Neuronal stem cell (in vitro differentiated cells): ENCODE measurements at regions not wholly inside any gene's neighbourhood (a gene's known extent, or its start where the extent isn't known, plus 50 kb on each side); places are given as distances from the start of the nearest gene placed in this dataset.

Experiments used
- DNase-seq: peaks from one replicate; pipeline ENCODE4 v3.0.0-alpha.2; 2013; ENCODE audit warnings: low spot score
- H2AFZ ChIP-seq: one replicate; pipeline ENCODE4 v1.6.1; 2013; ENCODE audit warnings: mild to moderate bottlenecking, low read length, inconsistent platforms
- H2AK5ac ChIP-seq: 2 replicates; pipeline ENCODE4 v1.6.1; 2013; ENCODE audit warnings: low read depth, mild to moderate bottlenecking, inconsistent platforms, low read length, moderate library complexity, mixed read lengths
- H2BK120ac ChIP-seq: 2 replicates; pipeline ENCODE4 v1.6.1; 2013; ENCODE audit warnings: low read depth, mild to moderate bottlenecking, inconsistent platforms, low read length, moderate library complexity, mixed read lengths
- H2BK12ac ChIP-seq: one replicate; pipeline ENCODE4 v1.6.1; 2013; ENCODE audit warnings: low read length, inconsistent platforms
- H2BK15ac ChIP-seq: 2 replicates; pipeline ENCODE4 v1.6.1; 2013; ENCODE audit warnings: mild to moderate bottlenecking, low read length, inconsistent platforms, mixed read lengths
- H2BK5ac ChIP-seq: one replicate; pipeline ENCODE4 v1.6.1; 2013; ENCODE audit warnings: inconsistent platforms, mild to moderate bottlenecking, low read length, moderate library complexity
- H3K14ac ChIP-seq: one replicate; pipeline ENCODE4 v1.6.1; 2013; ENCODE audit warnings: low read length, inconsistent platforms
- H3K18ac ChIP-seq: 2 replicates; pipeline ENCODE4 v1.6.1; 2013; ENCODE audit warnings: low read length, inconsistent platforms
- H3K23ac ChIP-seq: 2 replicates; pipeline ENCODE4 v1.6.1; 2013; ENCODE audit warnings: low read depth, mild to moderate bottlenecking, mixed read lengths, low read length, inconsistent platforms; ENCODE audit not compliant: poor library complexity
- H3K27ac ChIP-seq: replicated peaks from 3 replicates; pipeline ENCODE4 v1.5.1; 2013; ENCODE audit warnings: low read length, inconsistent platforms
- H3K27me3 ChIP-seq, 3 experiments: 2 replicates each; pipeline ENCODE4 v1.6.1; 2013; ENCODE audit warnings: low read length in 3 of 3, mild to moderate bottlenecking in 2 of 3, inconsistent platforms in 1 of 3, low read depth in 1 of 3, mixed read lengths in 1 of 3, moderate library complexity in 1 of 3; ENCODE audit not compliant: control insufficient read depth in 3 of 3, insufficient read depth in 3 of 3
- H3K36me3 ChIP-seq, 2 donors: replicated peaks in 1 of 2; 2 replicates each; pipeline ENCODE4 v1.6.1; 2013; ENCODE audit warnings: low read length in 2 of 2; ENCODE audit not compliant: control insufficient read depth in 2 of 2, insufficient read depth in 2 of 2
- H3K4ac ChIP-seq: 2 replicates; pipeline ENCODE4 v1.6.1; 2013; ENCODE audit warnings: inconsistent platforms, mild to moderate bottlenecking, low read length, moderate library complexity
- H3K4me1 ChIP-seq, 2 donors: 1 replicate in 1 of 2; 2 replicates in 1 of 2; pipeline ENCODE4 v1.6.1; 2013; ENCODE audit warnings: low read length in 2 of 2, low read depth in 1 of 2; ENCODE audit not compliant: control insufficient read depth in 2 of 2, insufficient read depth in 1 of 2
- H3K4me2 ChIP-seq: one replicate; pipeline ENCODE4 v1.6.1; 2013; ENCODE audit warnings: mild to moderate bottlenecking, low read length, inconsistent platforms; ENCODE audit not compliant: insufficient read depth, poor library complexity, severe bottlenecking
- H3K4me3 ChIP-seq, 2 donors: 2 replicates each; pipeline ENCODE4 v1.5.1; 2013; ENCODE audit warnings: low read length in 2 of 2, mild to moderate bottlenecking in 2 of 2, inconsistent platforms in 1 of 2, moderate library complexity in 1 of 2
- H3K79me1 ChIP-seq: one replicate; pipeline ENCODE4 v1.6.1; 2013; ENCODE audit warnings: low read depth, mild to moderate bottlenecking, inconsistent platforms, low read length, moderate library complexity
- H3K9ac ChIP-seq: one replicate; pipeline ENCODE4 v1.6.1; 2013; ENCODE audit warnings: mild to moderate bottlenecking, low read depth, low read length, inconsistent platforms; ENCODE audit not compliant: poor library complexity
- H3K9me3 ChIP-seq, 2 donors: replicated peaks in 1 of 2; 2 replicates each; pipeline versions ENCODE3 to v1.6.1; 2013; ENCODE audit warnings: low read length in 2 of 2, mild to moderate bottlenecking in 2 of 2, inconsistent platforms in 1 of 2, low read depth in 1 of 2, mixed read lengths in 1 of 2, moderate library complexity in 1 of 2; ENCODE audit not compliant: control insufficient read depth in 2 of 2, insufficient read depth in 1 of 2
- H4K8ac ChIP-seq: one replicate; pipeline ENCODE4 v1.6.1; 2013; ENCODE audit warnings: low read depth, mild to moderate bottlenecking, inconsistent platforms, low read length, moderate library complexity
- H4K91ac ChIP-seq: one replicate; pipeline ENCODE4 v1.6.1; 2013; ENCODE audit warnings: low read length, low read depth, mild to moderate bottlenecking, inconsistent platforms; ENCODE audit not compliant: poor library complexity
- WGBS, 2 donors: extraction: QIAGEN DNeasy Blood & Tissue Kit; methylation state at CpG; one replicate each; pipeline ENCODE4 v1.1.7; 2013; ENCODE audit warnings: missing lambda C conversion rate in 2 of 2, mixed read lengths in 1 of 2; ENCODE audit not compliant: insufficient read length in 2 of 2, insufficient replicate concordance in 1 of 2; ENCODE audit errors: extremely low coverage in 2 of 2; 5-methylcytosine and 5-hydroxymethylcytosine counted together

DNA sequence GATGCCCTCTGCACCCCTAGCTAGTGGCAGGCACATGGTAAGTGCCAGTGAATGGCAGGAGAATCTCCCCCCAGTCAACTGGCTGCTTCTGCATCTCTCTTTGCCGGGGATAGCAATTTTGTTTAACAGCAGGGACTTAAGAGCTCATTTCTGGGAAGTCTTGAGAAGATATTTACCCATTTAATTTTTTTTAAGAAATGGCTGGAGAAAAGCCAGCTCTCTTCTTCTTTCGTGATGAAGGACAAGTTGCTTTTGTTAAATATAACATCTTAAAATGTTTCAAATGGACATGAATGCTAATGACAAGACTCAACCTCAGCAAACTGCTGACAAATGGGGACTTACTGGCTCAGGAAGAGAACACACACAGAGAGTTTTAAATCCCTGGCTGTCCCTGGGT lies 55.0 kb upstream of the IYD start:
- Histone ChIP-seq H3K4me3 (no peak overlapping the region), H3K27me3 (no peaks in the 10 kb centered on the region), H2BK5ac (no peak overlapping the region), H4K91ac (no peak overlapping the region), H3K4me1 (no peaks in the 10 kb centered on the region), H3K4me2 (no peak overlapping the region), H3K4ac (no peak overlapping the region), H2AFZ (no peak overlapping the region), H2BK15ac (no peak overlapping the region), H3K18ac (no peak overlapping the region), H3K14ac (no peak overlapping the region), H3K36me3 (no peaks in the 10 kb centered on the region), H3K9me3 (peaks cover 0 to 7% of the 10 kb centered on the region in 2 donors), H2AK5ac (no peak overlapping the region), H3K9ac (no peak overlapping the region), H3K79me1 (no peaks in the 10 kb centered on the region), H3K23ac (no peak overlapping the region), H3K27ac (no peak overlapping the region), H2BK12ac (no peak overlapping the region), H2BK120ac (no peak overlapping the region), H4K8ac (no peak overlapping the region)
- DNase-seq: no peak
- no CpG with 5 or more reads among the region's 2 CpGs for WGBS, 2 donors

DNA sequence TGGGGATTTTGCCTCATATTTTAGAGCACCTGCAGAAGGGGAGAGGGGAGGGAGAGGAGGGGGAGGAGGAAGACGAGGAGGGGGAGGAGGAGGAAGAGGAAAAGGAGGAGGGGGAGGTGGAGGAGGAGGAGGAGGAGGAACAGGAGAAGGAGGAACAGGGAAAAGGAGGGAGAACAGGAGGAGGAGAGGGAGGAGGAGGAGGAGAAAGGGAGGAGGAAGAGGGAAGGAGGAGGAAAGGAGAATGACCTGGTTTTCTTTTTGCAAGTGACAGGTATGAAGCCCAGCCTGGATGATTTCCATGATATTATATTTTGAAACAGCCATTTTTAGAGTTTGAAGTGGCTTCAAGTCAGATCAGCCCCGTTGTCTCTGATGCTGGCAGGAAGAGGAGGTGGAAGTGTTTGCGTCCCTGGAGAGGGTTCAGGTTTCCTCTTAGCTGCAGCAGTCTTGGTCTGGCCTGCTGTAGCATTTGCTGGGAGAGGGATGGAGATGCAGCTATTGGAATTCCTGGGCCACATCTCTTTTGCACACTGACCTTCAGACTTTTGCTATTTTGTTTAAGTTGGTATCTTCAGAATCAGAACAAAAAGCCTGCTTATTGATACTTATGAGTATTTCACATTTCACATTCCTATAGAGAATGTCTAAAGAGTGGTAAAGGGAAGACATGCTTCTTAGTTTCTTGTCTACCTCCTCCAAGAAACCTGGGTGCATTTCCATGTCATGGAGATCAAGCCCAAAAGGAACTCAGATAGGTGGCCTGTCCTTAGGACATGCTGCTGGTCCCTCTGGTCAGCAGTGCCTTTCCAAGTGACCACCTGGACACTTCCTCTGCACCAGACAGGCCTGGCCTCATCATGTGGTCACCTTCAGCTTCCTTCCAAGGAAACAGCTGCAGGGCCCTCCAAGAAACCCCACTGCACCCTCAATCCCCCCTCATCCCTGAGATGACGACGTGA lies 54.3 kb upstream of the IYD start:
- Histone ChIP-seq H3K14ac (no peak overlapping the region), H3K4me2 (no peak overlapping the region), H2AK5ac (no peak overlapping the region), H3K9ac (no peak overlapping the region), H2BK15ac (no peak overlapping the region), H4K91ac (no peak overlapping the region), H3K4ac (no peak overlapping the region), H3K18ac (no peak overlapping the region), H2BK5ac (no peak overlapping the region), H3K4me3 (no peak overlapping the region), H3K23ac (no peak overlapping the region), H3K4me1 (no peaks in the 10 kb centered on the region), H3K36me3 (no peaks in the 10 kb centered on the region), H4K8ac (no peak overlapping the region), H2BK12ac (no peak overlapping the region), H3K27me3 (no peaks in the 10 kb centered on the region), H3K79me1 (no peaks in the 10 kb centered on the region), H3K9me3 (peaks cover 0 to 7% of the 10 kb centered on the region in 2 donors), H3K27ac (no peak overlapping the region), H2BK120ac (no peak overlapping the region), H2AFZ (no peak overlapping the region)
- no CpG with 5 or more reads among the region's 5 CpGs for WGBS, 2 donors
- no peak for DNase-seq

GRCh38 chr6:150315626-150316025 lies 53.2 kb upstream of the IYD start:
- no peak for DNase-seq
- H3K9me3 ChIP-seq: peaks cover 0 to 7% of the 10 kb centered on the region in 2 donors
- WGBS, 2 donors: no CpG with 5 or more reads among the region's 4 CpGs
- no peak overlapping the region for H3K23ac ChIP-seq
- H3K27ac ChIP-seq: no peak overlapping the region
- H2BK15ac ChIP-seq: no peak overlapping the region
- H2BK12ac ChIP-seq: no peak overlapping the region
- no peak overlapping the region for H2BK120ac ChIP-seq
- H3K36me3 ChIP-seq: no peaks in the 10 kb centered on the region
- H3K4me1 ChIP-seq: no peaks in the 10 kb centered on the region
- H4K8ac ChIP-seq: no peak overlapping the region
- H4K91ac ChIP-seq: no peak overlapping the region
- H2AFZ ChIP-seq: no peak overlapping the region
- no peak overlapping the region for H3K4me3 ChIP-seq
- H3K27me3 ChIP-seq: no peaks in the 10 kb centered on the region
- no peak overlapping the region for H3K14ac ChIP-seq
- H3K18ac ChIP-seq: no peak overlapping the region
- H3K4me2 ChIP-seq: no peak overlapping the region
- no peak overlapping the region for H3K9ac ChIP-seq
- H3K4ac ChIP-seq: no peak overlapping the region
- no peak overlapping the region for H2AK5ac ChIP-seq
- H3K79me1 ChIP-seq: no peaks in the 10 kb centered on the region
- no peak overlapping the region for H2BK5ac ChIP-seq

DNA sequence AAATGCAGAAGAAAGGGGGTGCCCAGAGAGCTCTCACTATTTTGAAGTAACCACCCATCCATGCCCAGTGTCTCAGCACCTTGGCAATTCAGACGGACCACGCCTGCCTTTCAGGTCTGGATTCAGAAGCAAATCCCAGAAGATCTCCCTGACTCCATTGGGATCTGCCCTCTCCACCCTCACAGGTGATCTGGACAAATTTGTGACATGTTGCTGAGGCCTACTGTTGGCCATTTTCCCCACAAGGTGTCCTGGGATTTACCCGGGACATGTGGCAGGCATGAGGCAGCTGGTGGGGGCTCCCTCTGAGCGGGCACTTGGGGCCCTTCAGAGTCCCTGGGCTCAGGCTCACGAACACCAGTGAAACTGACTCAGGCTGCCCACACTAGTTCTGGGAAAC lies 51.9 kb upstream of the IYD start:
- peaks cover 0 to 7% of the 10 kb centered on the region in 2 donors for H3K9me3 ChIP-seq
- no CpG with 5 or more reads among the region's 5 CpGs for WGBS, 2 donors
- H2AFZ ChIP-seq: no peak overlapping the region
- no peaks in the 10 kb centered on the region for H3K27me3 ChIP-seq
- H3K79me1 ChIP-seq: no peaks in the 10 kb centered on the region
- DNase-seq: no peak
- H3K36me3 ChIP-seq: no peaks in the 10 kb centered on the region
- H2BK5ac ChIP-seq: no peak overlapping the region
- no peak overlapping the region for H3K9ac ChIP-seq
- H3K4ac ChIP-seq: no peak overlapping the region
- no peak overlapping the region for H3K14ac ChIP-seq
- no peaks in the 10 kb centered on the region for H3K4me1 ChIP-seq
- no peak overlapping the region for H3K27ac ChIP-seq
- no peak overlapping the region for H2AK5ac ChIP-seq
- H2BK12ac ChIP-seq: no peak overlapping the region
- no peak overlapping the region for H3K4me3 ChIP-seq
- H3K18ac ChIP-seq: no peak overlapping the region
- no peak overlapping the region for H2BK15ac ChIP-seq
- no peak overlapping the region for H4K91ac ChIP-seq
- H3K23ac ChIP-seq: no peak overlapping the region
- no peak overlapping the region for H4K8ac ChIP-seq
- H3K4me2 ChIP-seq: no peak overlapping the region
- no peak overlapping the region for H2BK120ac ChIP-seq
